Coronary artery (tissue), 2 donors: ENCODE measurements at regions not wholly inside any gene's neighbourhood (a gene's known extent, or its start where the extent isn't known, plus 50 kb on each side); places are given as distances from the start of the nearest gene placed in this dataset.
"Not testable (repeated sequence)": the region's sequence is repeated elsewhere in the genome, so short reads cannot be mapped to it uniquely, and the experiment has no call there.

Experiments used
- DNase-seq: peaks from one replicate; pipeline ENCODE4 v3.0.0-alpha.2; 2017; ENCODE audit warnings: low spot score
- H3K27ac ChIP-seq, 2 donors: fragments of 200-600 bp; sonication (generic); one replicate each; pipeline ENCODE4 v1.5.1; 2016 to 2019
- H3K4me3 ChIP-seq: fragments of 200-600 bp; sonication (generic); 2 replicates; pipeline ENCODE4 v1.5.1; 2016; ENCODE audit warnings: mild to moderate bottlenecking, moderate library complexity
- CTCF ChIP-seq: fragments of 200-600 bp; sonication (generic); IDR thresholded peaks from one replicate; pipeline ENCODE4 v1.5.1; 2019; ENCODE audit warnings: antibody characterized with exemption

DNA sequence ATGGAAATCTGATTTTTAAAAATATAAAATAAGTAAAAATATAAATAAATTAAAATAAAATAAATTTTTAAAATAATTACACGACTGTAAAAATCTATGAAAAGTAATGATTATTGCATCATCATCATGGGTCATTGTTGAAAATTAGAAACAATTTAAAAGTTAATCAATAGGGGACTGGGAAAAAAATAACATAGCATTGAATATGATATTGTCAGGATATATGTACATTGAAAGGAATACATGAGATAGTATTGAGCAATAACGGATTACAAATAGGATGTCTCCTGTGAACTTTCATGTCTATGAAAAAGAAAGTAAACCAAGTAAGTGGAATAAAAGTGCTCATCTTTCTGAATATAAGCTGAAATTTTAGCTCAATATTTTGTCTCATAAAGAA, 566.8 kb upstream of the HTR2C start:
- Histone ChIP-seq H3K4me3 (no peak overlapping the region), H3K27ac (no peak overlapping the region)
- TF ChIP-seq CTCF: no peak
- DNase-seq: no peak

DNA sequence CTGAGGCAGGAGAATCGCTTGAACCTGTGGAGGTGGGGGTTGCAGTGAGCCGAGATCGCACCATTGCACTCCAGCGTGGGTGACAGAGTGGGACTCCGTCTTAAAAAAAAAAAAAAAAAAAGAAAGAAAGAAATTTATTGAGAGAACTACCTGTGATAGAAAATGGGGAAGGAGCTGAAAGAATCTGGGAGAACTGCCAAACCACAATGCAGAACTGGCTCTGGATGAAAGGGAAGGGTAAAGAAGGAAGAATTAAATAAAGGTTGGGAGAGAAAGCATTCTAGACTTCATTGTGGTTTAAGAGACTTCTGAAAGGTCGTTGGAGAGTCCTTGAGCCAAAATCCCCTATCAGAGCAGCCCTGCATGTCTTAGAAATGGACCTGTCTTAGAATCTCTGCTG, 567.9 kb upstream of the HTR2C start:
- TF ChIP-seq CTCF: no peak
- no peak overlapping the region for H3K4me3 ChIP-seq
- H3K27ac ChIP-seq: no peak overlapping the region
- no peak for DNase-seq

DNA sequence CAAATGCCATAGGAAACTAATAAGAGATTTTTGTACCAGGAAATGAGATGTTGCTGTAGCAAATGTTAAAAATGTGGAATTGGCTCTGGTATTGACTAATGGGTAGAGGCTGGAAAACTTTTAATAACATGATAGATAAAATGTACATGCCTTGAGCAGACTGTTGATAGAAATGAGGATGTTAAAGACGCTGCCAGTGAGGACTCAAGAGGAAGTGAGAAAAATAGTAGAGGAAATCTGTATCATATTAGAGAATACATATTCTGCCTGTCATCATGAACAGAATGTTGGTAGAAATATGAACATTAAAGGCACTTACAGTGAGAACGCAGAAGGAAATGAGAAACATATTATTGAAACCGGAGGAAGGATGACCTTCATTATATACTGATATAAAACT, 577.2 kb upstream of the HTR2C start:
- DNase-seq: no peak
- no peak overlapping the region for H3K4me3 ChIP-seq
- no peak for TF ChIP-seq CTCF
- no peak overlapping the region for H3K27ac ChIP-seq

DNA sequence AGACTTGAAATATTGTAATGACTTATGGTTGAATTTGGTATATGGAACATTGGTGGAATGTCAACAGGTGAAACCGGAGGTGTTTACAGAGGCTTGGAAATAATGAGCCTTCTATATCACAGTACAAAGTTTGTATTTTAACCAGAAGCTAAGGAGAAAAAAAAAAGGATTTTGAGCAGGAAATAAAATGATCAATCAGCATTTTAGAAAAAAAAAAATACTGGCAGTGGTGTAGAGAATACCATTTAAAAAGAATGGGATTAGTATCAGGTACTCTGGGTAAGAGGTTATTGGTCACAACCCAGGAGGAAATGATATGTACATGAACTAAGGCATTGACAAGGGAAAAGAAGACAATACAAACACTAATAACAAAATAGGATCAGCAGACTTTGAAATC, 587.1 kb upstream of the HTR2C start:
- H3K27ac ChIP-seq: no peak overlapping the region
- no peak for TF ChIP-seq CTCF
- no peak for DNase-seq

DNA sequence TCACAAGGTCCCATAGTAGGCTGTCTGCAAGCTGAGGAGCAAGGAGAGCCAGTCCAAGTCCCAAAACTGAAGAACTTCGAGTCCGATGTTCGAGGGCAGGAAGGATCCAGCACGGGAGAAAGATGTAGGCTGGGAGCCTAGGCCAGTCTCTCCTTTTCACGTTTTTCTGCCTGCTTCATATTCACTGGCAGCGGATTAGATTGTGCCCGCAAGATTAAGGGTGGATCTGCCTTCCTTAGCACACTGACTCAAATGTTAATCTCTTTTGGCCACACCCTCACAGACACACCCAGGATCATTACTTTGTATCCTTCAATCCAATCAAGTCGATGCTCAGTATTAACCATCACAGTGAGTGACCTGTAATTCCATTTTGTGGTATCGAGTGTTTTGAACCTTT, 592.2 kb upstream of the HTR2C start:
- H3K4me3 ChIP-seq, H3K27ac ChIP-seq, DNase-seq: not testable (repeated sequence)

More for the DNA sequence above, 587.1 kb upstream of the HTR2C start:
- H3K4me3 ChIP-seq: no peak overlapping the region

DNA sequence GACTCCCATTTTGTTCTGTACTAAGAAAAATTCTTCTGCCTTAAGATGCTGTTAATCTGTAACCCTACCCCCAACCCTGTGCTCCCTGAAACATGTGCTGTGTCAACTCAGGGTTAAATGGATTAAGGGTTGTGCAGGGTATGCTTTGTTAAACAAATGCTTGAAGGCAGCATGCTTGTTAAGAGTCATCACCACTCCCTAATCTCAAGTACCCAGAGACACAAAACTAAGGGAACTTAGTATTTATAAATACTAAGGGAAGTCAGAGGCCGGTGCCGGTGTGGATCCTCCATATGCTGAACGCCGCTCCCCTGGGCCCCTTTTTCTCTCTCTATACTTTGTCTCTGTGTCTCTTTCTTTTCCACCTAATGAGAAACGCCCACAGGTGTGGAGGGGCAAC, 593.2 kb upstream of the HTR2C start:
- not testable (repeated sequence) for DNase-seq, H3K27ac ChIP-seq

DNA sequence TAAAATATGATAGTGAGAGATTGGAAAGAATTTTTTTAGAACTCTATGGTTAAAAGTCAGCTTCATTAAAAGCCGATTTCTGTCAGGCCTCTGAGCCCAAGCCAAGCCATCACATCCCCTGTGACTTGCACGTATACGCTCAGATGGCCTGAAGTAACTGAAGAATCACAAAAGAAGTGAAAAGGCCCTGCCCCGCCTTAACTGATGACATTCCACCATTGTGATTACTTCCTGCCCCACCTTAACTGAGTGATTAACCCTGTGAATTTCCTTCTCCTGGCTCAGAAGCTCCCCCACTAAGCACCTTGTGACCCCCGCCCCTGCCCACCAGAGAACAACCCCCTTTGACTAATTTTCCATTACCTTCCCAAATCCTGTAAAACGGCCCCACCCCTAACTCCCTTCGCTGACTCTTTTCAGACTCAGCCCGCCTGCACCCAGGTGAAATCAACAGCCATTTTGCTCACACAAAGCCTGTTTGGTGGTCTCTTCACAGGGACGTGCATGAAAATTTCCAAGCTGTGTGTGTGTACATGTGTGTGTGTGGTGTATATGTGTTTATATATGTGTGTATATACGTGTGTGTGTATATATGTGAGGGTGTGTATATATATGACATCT, 595.5 kb upstream of the HTR2C start:
- not testable (repeated sequence) for H3K4me3 ChIP-seq, H3K27ac ChIP-seq, DNase-seq

More for the DNA sequence above, 593.2 kb upstream of the HTR2C start:
- not testable (repeated sequence) for H3K4me3 ChIP-seq

- no peak for DNase-seq
- TF ChIP-seq CTCF: no peak
- Histone ChIP-seq H3K27ac (no peak overlapping the region), H3K4me3 (no peak overlapping the region)
These were observed 597.5 kb upstream of the HTR2C start for GRCh38 chrX:113986427-113986826.

- no peak for DNase-seq
- no peak for TF ChIP-seq CTCF
- Histone ChIP-seq H3K4me3 (no peak overlapping the region), H3K27ac (no peak overlapping the region)
These were observed 601.1 kb upstream of the HTR2C start for GRCh38 chrX:113982766-113983165.
